HG03095 (cell line): ENCODE measurements at regions not wholly inside any gene's neighbourhood (a gene's known extent, or its start where the extent isn't known, plus 50 kb on each side); places are given as distances from the start of the nearest gene placed in this dataset.

Experiments
- ATAC-seq: cut with Tn5 transposase; IDR thresholded peaks from one replicate; pipeline ENCODE4 v1.9.1; 2021; ENCODE audit warnings: moderate library complexity; ENCODE audit not compliant: unreplicated experiment

- ATAC-seq, result no peak
These were observed 53.0 kb upstream of the DAZL start for GRCh38 chr3:16658004-16658924.

- no peak for ATAC-seq
These were observed 53.9 kb upstream of the DAZL start for GRCh38 chr3:16658925-16659793.

GRCh38 chr3:16663854-16664712 lies 58.9 kb upstream of the DAZL start:
- no peak for ATAC-seq

GRCh38 chr3:16665282-16665741 lies 60.1 kb upstream of the DAZL start:
- no peak for ATAC-seq

GRCh38 chr3:16666206-16666605 lies 61.0 kb upstream of the DAZL start:
- ATAC-seq, result no peak

DNA sequence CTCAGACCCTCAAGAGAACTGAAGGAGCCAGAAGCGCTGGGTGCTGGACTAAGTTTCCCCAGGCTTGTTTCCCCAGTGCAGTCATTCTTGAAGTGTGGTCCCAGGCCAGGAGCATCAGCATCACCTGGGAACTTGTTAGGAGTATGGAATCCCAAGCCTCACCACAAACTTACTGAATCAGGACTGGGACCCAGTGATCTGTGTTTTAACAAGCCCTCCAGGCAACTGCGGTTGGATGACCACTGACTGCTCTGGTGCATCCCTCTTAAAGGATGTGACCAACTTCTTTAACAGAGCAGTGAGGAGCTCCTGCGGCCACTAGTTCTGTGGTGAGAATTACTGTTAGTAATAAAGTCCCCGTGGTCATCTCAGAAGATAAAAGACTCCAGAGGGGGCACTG lies 62.4 kb upstream of the DAZL start:
- no peak for ATAC-seq

GRCh38 chr3:16668776-16669545 lies 63.7 kb upstream of the DAZL start:
- no peak for ATAC-seq

GRCh38 chr3:16670191-16670590 lies 65.0 kb upstream of the DAZL start:
- ATAC-seq, result no peak

- no peak for ATAC-seq
These were observed 66.5 kb upstream of the DAZL start for GRCh38 chr3:16671690-16672089.

- ATAC-seq, result no peak
These were observed 68.3 kb upstream of the DAZL start for GRCh38 chr3:16673530-16673929.

DNA sequence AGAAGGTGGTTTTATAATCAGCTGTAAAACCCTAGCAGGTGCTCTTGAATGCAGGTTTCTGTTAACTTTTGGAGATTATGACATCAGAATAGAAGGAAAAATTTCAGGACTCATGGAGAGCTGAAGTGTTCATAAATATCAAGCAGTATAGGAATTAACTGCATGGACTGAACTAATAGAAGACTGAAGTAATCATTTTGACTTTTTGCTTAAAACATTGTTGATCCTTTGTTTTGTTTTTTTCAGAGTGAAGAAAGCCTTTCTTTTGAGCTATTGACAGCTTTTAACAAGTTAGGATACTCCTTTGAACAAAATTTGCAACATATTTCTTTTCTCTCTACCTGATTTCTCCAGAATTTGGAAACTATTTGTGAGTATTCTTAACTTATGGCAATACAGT lies 70.6 kb upstream of the DAZL start:
- no peak for ATAC-seq

- ATAC-seq, result no peak
These were observed 81.5 kb upstream of the DAZL start for GRCh38 chr3:16686679-16687078.

- no peak for ATAC-seq
These were observed 82.0 kb upstream of the DAZL start for GRCh38 chr3:16687221-16687620.

GRCh38 chr3:16692486-16693344 lies 87.5 kb upstream of the DAZL start:
- no peak for ATAC-seq

- ATAC-seq, result no peak
These were observed 88.6 kb upstream of the DAZL start for GRCh38 chr3:16693820-16694219.

- no peak for ATAC-seq
These were observed 90.5 kb upstream of the DAZL start for GRCh38 chr3:16695710-16696109.

- ATAC-seq, result no peak
These were observed 92.4 kb upstream of the DAZL start for GRCh38 chr3:16697443-16698147.

DNA sequence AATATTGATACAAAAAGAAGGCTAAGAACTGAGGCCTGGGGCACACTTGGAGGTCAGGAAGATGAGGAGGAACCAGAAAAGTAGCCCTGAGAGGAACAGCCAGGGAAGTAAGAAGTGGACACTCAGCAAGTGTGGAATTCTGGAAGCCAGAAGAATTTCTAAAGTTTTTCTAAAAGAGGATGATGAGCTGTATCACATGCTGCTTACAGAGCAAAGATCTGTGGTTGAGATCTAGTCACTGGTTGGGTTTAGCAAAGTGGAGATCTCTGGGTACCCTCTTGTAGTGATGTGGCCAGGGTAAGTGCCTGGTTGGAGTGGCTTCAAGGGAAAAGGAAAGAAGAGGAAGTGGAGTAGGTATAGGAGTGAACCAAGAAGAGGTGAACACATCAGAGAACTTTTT lies 95.4 kb upstream of the DAZL start:
- ATAC-seq, result no peak

DNA sequence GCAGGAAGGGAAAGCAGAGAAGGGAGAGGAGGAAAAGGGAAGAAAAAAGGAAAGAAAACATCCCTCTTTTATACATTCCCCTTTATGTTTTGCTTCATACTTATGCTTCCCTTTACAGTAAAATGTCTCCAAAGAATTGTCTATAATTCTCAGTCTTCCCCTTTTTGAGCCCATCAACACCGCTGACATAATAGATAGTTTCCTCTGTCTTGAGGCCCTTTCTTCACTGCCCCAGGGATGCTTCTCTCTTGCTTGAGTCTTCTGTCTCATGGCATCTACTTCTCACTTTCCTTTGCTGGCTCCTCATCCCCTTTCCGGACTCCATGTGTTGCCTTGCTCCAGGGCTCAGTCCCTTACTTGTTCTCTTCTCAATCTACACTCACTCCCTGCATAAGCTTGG lies 99.7 kb upstream of the DAZL start:
- no peak for ATAC-seq
